CD4-positive, alpha-beta memory T cell (primary cell): ENCODE measurements at regions not wholly inside any gene's neighbourhood (a gene's known extent, or its start where the extent isn't known, plus 50 kb on each side); places are given as distances from the start of the nearest gene placed in this dataset.

Experiments
- CTCF ChIA-PET: fragments of 350-600 bp; sonication (Branson Sonifier 250); formaldehyde crosslinking; loops from one replicate; lab custom pipeline; 2021; ENCODE audit warnings: inconsistent platforms; ENCODE audit not compliant: partially characterized antibody; lab: Charles Lee
- POLR2A ChIA-PET: fragments of 350-600 bp; sonication (Branson Sonifier 250); formaldehyde crosslinking; loops from one replicate; lab custom pipeline; 2021; ENCODE audit not compliant: partially characterized antibody; lab: Charles Lee
- DNase-seq, 5 donors: peaks; one replicate each; pipeline versions ENCODE4 v3.0.0 to v3.0.0-alpha.2; 2020 to 2022; ENCODE audit warnings: mixed read lengths in 1 of 5
- H3K27ac ChIP-seq: one replicate; pipeline ENCODE4 v1.7.0; 2013; ENCODE audit warnings: low read depth, low read length
- H3K27me3 ChIP-seq: 2 replicates; pipeline ENCODE4 v1.7.0; 2013; ENCODE audit warnings: mild to moderate bottlenecking, low read length, moderate library complexity; ENCODE audit not compliant: insufficient read depth
- H3K36me3 ChIP-seq: 2 replicates; pipeline ENCODE4 v1.7.0; 2013; ENCODE audit warnings: mild to moderate bottlenecking, low read length, moderate library complexity; ENCODE audit not compliant: insufficient read depth
- H3K4me1 ChIP-seq: 2 replicates; pipeline ENCODE4 v1.7.0; 2013; ENCODE audit warnings: mild to moderate bottlenecking, low read length, moderate library complexity; ENCODE audit not compliant: insufficient read depth
- H3K4me3 ChIP-seq, 2 donors: one replicate each; pipeline ENCODE4 v1.7.0; 2013; ENCODE audit warnings: low read length in 2 of 2, mild to moderate bottlenecking in 1 of 2
- H3K9me3 ChIP-seq, 2 donors: one replicate each; pipeline ENCODE4 v1.7.0; 2013; ENCODE audit warnings: low read length in 2 of 2, control low read depth in 1 of 2; ENCODE audit not compliant: control insufficient read depth in 1 of 2
- H3K27ac Mint-ChIP-seq, 7 donors: one replicate each; pipeline ENCODE4 v1.8.0; 2020 to 2021; ENCODE audit warnings: mixed read lengths in 7 of 7, mild to moderate bottlenecking in 6 of 7, inconsistent platforms in 3 of 7, moderate library complexity in 3 of 7
- H3K27me3 Mint-ChIP-seq, 2 donors: one replicate each; pipeline ENCODE4 v1.8.0; 2020 to 2021; ENCODE audit warnings: mixed read lengths in 2 of 2
- H3K36me3 Mint-ChIP-seq, 2 donors: one replicate each; pipeline ENCODE4 v1.8.0; 2020 to 2021; ENCODE audit warnings: mixed read lengths in 2 of 2, inconsistent platforms in 1 of 2, mild to moderate bottlenecking in 1 of 2
- H3K4me1 Mint-ChIP-seq, 4 donors: one replicate each; pipeline ENCODE4 v1.8.0; 2020 to 2021; ENCODE audit warnings: mixed read lengths in 4 of 4, mild to moderate bottlenecking in 1 of 4
- H3K4me3 Mint-ChIP-seq, 8 donors: one replicate each; pipeline ENCODE4 v1.8.0; 2020 to 2021; ENCODE audit warnings: mixed read lengths in 8 of 8, mild to moderate bottlenecking in 7 of 8, moderate library complexity in 6 of 8, inconsistent platforms in 3 of 8
- H3K9me3 Mint-ChIP-seq, 8 donors: one replicate each; pipeline ENCODE4 v1.8.0; 2020 to 2021; ENCODE audit warnings: mixed read lengths in 8 of 8, mild to moderate bottlenecking in 5 of 8, inconsistent platforms in 3 of 8, moderate library complexity in 1 of 8
- intact Hi-C: fragments of 100-400 bp; cut with micrococcal nuclease; formaldehyde crosslinking; loops from one replicate; pipeline ENCODE4 v1.15.1; 2023

- POLR2A ChIA-PET: no interaction called here
These were observed 170.9 kb downstream of the SLC6A15 start for GRCh38 chr12:84741692-84742091.

GRCh38 chr12:84741031-84741430, 171.6 kb downstream of the SLC6A15 start:
- Histone ChIP-seq H3K36me3 (no peaks in the 10 kb centered on the region), H3K27ac (no peak overlapping the region), H3K4me1 (no peaks in the 10 kb centered on the region), H3K9me3 (no peaks in the 10 kb centered on the region), H3K27me3 (no peaks in the 10 kb centered on the region), H3K4me3 (no peak overlapping the region)
- ChIA-PET CTCF (no interaction called here), POLR2A (no interaction called here)
- no peaks in the 10 kb centered on the region for H3K27me3 Mint-ChIP-seq
- no peaks in the 10 kb centered on the region for H3K36me3 Mint-ChIP-seq
- no peak overlapping the region for H3K27ac Mint-ChIP-seq
- DNase-seq: no peak
- intact Hi-C loops: no loop called here
- no peak overlapping the region for H3K4me3 Mint-ChIP-seq
- peaks cover 0 to 2% (median 0%) of the 10 kb centered on the region in 8 donors for H3K9me3 Mint-ChIP-seq
- no peaks in the 10 kb centered on the region for H3K4me1 Mint-ChIP-seq

More at GRCh38 chr12:84741692-84742091, 170.9 kb downstream of the SLC6A15 start:
- no peaks in the 10 kb centered on the region for H3K4me1 Mint-ChIP-seq
- no peaks in the 10 kb centered on the region for H3K9me3 ChIP-seq
- H3K27ac Mint-ChIP-seq: no peak overlapping the region
- no peaks in the 10 kb centered on the region for H3K36me3 Mint-ChIP-seq
- H3K27me3 ChIP-seq: no peaks in the 10 kb centered on the region
- intact Hi-C loops: no loop called here
- no peaks in the 10 kb centered on the region for H3K36me3 ChIP-seq
- H3K4me3 ChIP-seq: no peak overlapping the region
- CTCF ChIA-PET: no interaction called here
- no peak overlapping the region for H3K27ac ChIP-seq
- H3K4me1 ChIP-seq: no peaks in the 10 kb centered on the region
- H3K27me3 Mint-ChIP-seq: no peaks in the 10 kb centered on the region
- no peak for DNase-seq
- H3K9me3 Mint-ChIP-seq: peaks cover 0 to 2% (median 0%) of the 10 kb centered on the region in 8 donors
- no peak overlapping the region for H3K4me3 Mint-ChIP-seq

GRCh38 chr12:84740602-84741001, 172.0 kb downstream of the SLC6A15 start:
- POLR2A ChIA-PET: no interaction called here
- H3K36me3 Mint-ChIP-seq: no peaks in the 10 kb centered on the region
- H3K4me3 Mint-ChIP-seq: no peak overlapping the region
- Histone ChIP-seq H3K4me3 (no peak overlapping the region), H3K4me1 (no peaks in the 10 kb centered on the region), H3K27ac (no peak overlapping the region), H3K27me3 (no peaks in the 10 kb centered on the region), H3K36me3 (no peaks in the 10 kb centered on the region), H3K9me3 (no peaks in the 10 kb centered on the region)
- intact Hi-C loops: no loop called here
- no peaks in the 10 kb centered on the region for H3K27me3 Mint-ChIP-seq
- H3K4me1 Mint-ChIP-seq: no peaks in the 10 kb centered on the region
- no peak overlapping the region for H3K27ac Mint-ChIP-seq
- DNase-seq: no peak
- CTCF ChIA-PET: no interaction called here
- peaks cover 0 to 2% (median 0%) of the 10 kb centered on the region in 8 donors for H3K9me3 Mint-ChIP-seq

DNA sequence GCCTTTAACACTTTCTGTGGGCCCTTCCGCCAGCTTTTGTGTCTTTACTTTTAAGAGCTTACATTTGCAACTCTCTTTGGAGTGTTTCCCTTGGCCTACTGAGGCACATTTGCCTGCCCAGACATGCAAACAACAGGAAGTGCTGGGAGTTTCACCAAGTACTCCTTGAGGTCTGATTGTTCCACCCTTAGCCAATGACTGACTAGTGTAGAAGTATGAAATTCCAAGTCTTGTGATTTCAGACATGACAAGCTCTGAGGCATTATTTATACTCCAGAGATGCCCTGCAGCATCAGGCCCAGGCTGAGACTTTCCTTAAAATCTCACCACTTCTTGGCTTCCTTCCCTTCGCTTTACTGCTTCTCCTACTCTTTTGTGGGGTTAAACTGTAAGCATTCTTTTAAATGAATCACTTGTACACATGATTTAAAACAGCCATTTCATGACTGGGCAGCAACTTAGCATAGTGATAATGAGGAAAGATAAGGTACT, 174.1 kb downstream of the SLC6A15 start:
- H3K9me3 ChIP-seq: no peaks in the 10 kb centered on the region
- no peaks in the 10 kb centered on the region for H3K4me1 ChIP-seq
- no peaks in the 10 kb centered on the region for H3K27me3 ChIP-seq
- H3K27ac ChIP-seq: no peak overlapping the region
- no peaks in the 10 kb centered on the region for H3K36me3 ChIP-seq
- DNase-seq: no peak
- intact Hi-C loops: no loop called here
- H3K4me1 Mint-ChIP-seq: no peaks in the 10 kb centered on the region
- H3K27ac Mint-ChIP-seq: no peak overlapping the region
- POLR2A ChIA-PET: no interaction called here
- no peaks in the 10 kb centered on the region for H3K27me3 Mint-ChIP-seq
- H3K9me3 Mint-ChIP-seq: peaks cover 0 to 2% (median 0%) of the 10 kb centered on the region in 8 donors
- H3K4me3 Mint-ChIP-seq: no peak overlapping the region
- no peaks in the 10 kb centered on the region for H3K36me3 Mint-ChIP-seq
- no peak overlapping the region for H3K4me3 ChIP-seq
- CTCF ChIA-PET: no interaction called here

DNA sequence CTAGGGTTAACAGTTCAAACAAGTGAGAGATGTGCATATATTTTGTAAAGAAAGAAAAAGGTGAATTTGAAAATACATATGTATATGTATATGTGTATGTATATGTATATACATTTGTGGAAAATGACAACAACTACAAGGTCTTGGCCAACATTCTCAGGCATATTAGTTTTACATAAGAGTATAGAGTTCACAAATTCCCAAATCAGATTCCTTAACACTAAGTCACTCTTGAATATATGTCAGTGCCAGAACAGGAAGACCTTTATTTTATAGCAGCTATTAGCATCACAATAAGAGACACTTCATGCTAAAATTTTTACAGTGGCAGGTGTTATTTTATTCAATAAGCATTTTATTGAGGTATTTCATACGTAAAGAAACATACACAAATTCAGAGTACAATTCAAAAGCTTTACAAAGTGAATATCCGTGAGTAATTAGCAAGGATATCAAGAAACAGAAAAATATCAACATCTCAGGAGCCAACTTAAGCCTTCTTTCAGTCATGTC, 179.7 kb downstream of the SLC6A15 start:
- DNase-seq: no peak
- H3K9me3 Mint-ChIP-seq: peaks cover 0 to 2% (median 0%) of the 10 kb centered on the region in 8 donors
- no peaks in the 10 kb centered on the region for H3K27me3 Mint-ChIP-seq

GRCh38 chr12:84730561-84731162, 181.9 kb downstream of the SLC6A15 start:
- no peak for DNase-seq
- Histone ChIP-seq H3K27me3 (no peaks in the 10 kb centered on the region), H3K36me3 (no peaks in the 10 kb centered on the region), H3K27ac (no peak overlapping the region), H3K9me3 (no peaks in the 10 kb centered on the region), H3K4me1 (no peaks in the 10 kb centered on the region), H3K4me3 (no peak overlapping the region)
- Mint-ChIP-seq H3K36me3 (no peaks in the 10 kb centered on the region), H3K27me3 (no peaks in the 10 kb centered on the region), H3K9me3 (peaks cover 0 to 2% (median 0%) of the 10 kb centered on the region in 8 donors), H3K4me1 (no peaks in the 10 kb centered on the region), H3K27ac (no peak overlapping the region), H3K4me3 (no peak overlapping the region)
- intact Hi-C loops: no loop called here
- POLR2A ChIA-PET: no interaction called here
- CTCF ChIA-PET: no interaction called here

More for the DNA sequence above, 179.7 kb downstream of the SLC6A15 start:
- Mint-ChIP-seq H3K36me3 (no peaks in the 10 kb centered on the region), H3K4me1 (no peaks in the 10 kb centered on the region), H3K27ac (no peak overlapping the region), H3K4me3 (no peak overlapping the region)
- Histone ChIP-seq H3K36me3 (no peaks in the 10 kb centered on the region), H3K27ac (no peak overlapping the region), H3K4me1 (no peaks in the 10 kb centered on the region), H3K27me3 (no peaks in the 10 kb centered on the region), H3K9me3 (no peaks in the 10 kb centered on the region), H3K4me3 (no peak overlapping the region)
- POLR2A ChIA-PET: no interaction called here
- CTCF ChIA-PET: no interaction called here
- intact Hi-C loops: no loop called here

GRCh38 chr12:84727961-84728360, 184.6 kb downstream of the SLC6A15 start:
- H3K9me3 Mint-ChIP-seq: peaks cover 0 to 2% (median 0%) of the 10 kb centered on the region in 8 donors
- Histone ChIP-seq H3K27me3 (no peaks in the 10 kb centered on the region), H3K36me3 (no peaks in the 10 kb centered on the region), H3K9me3 (no peaks in the 10 kb centered on the region), H3K4me1 (no peaks in the 10 kb centered on the region), H3K27ac (no peak overlapping the region), H3K4me3 (no peak overlapping the region)
- H3K4me3 Mint-ChIP-seq: no peak overlapping the region
- ChIA-PET POLR2A (no interaction called here), CTCF (no interaction called here)
- no peaks in the 10 kb centered on the region for H3K27me3 Mint-ChIP-seq
- no peak overlapping the region for H3K27ac Mint-ChIP-seq
- DNase-seq: no peak
- H3K36me3 Mint-ChIP-seq: no peaks in the 10 kb centered on the region
- intact Hi-C loops: no loop called here
- H3K4me1 Mint-ChIP-seq: no peaks in the 10 kb centered on the region
